LNCAP (cell line): ENCODE measurements at regions not wholly inside any gene's neighbourhood (a gene's known extent, or its start where the extent isn't known, plus 50 kb on each side); places are given as distances from the start of the nearest gene placed in this dataset.

Source experiments
- TF ChIP-seq, protein P1 (sequence below): fragments of 450-650 bp; IDR thresholded peaks from 2 replicates; pipeline ENCODE4 v1.5.1; 2017; ENCODE audit warnings: mild to moderate bottlenecking

DNA sequence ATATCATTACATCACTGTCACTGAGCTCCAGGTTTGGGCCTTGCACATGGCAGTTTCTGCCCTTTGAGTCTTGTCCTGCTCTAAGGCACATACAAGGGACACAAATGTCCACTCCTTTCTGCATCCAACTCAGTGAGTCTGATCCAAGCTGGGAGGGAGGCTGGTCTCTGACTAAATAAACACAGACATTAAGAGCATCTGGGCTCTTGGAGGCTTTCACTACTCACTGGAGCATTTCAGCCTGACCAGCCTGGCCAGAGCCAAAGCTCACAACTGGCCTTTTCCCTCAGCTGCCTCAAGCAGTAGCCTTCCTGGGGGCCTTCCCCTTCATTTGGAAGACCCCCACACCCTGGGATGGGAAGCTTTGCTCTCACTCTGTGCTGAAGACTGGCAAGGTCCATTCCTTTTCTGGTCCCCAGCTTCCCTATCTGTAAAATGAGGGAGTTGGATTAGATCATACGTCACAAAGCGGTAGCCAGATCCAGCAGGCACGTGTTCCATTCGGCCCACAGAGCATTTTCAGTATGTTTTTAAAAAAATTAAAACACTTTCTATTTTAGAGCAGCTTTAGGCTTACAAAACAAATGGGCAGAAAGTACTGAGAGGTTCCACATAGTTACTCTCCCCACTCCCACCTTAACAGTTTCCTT, 58.6 kb upstream of the XPA start:
- TF ChIP-seq, protein P1, sequence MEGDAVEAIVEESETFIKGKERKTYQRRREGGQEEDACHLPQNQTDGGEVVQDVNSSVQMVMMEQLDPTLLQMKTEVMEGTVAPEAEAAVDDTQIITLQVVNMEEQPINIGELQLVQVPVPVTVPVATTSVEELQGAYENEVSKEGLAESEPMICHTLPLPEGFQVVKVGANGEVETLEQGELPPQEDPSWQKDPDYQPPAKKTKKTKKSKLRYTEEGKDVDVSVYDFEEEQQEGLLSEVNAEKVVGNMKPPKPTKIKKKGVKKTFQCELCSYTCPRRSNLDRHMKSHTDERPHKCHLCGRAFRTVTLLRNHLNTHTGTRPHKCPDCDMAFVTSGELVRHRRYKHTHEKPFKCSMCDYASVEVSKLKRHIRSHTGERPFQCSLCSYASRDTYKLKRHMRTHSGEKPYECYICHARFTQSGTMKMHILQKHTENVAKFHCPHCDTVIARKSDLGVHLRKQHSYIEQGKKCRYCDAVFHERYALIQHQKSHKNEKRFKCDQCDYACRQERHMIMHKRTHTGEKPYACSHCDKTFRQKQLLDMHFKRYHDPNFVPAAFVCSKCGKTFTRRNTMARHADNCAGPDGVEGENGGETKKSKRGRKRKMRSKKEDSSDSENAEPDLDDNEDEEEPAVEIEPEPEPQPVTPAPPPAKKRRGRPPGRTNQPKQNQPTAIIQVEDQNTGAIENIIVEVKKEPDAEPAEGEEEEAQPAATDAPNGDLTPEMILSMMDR: no peak

DNA sequence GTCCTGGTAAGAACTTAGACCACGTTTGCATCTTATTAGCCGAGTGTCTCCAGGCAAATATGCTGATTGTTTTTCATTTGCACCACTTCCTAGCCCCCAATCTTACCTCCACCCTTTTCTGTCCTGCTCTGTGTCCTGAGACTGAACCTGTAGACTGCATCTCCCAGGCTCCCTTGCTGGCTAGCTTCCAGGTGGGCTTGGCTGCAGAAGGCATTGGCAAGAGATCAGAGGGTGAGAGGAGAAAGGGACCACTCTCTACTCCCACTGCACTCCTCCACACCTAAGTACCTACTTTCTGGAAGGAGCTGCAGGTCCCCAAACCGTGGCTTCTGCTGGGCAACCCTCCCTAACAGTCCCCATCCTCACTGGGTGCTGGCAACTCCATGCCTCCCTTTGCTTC, 59.9 kb upstream of the XPA start:
- TF ChIP-seq, protein P1: no peak

DNA sequence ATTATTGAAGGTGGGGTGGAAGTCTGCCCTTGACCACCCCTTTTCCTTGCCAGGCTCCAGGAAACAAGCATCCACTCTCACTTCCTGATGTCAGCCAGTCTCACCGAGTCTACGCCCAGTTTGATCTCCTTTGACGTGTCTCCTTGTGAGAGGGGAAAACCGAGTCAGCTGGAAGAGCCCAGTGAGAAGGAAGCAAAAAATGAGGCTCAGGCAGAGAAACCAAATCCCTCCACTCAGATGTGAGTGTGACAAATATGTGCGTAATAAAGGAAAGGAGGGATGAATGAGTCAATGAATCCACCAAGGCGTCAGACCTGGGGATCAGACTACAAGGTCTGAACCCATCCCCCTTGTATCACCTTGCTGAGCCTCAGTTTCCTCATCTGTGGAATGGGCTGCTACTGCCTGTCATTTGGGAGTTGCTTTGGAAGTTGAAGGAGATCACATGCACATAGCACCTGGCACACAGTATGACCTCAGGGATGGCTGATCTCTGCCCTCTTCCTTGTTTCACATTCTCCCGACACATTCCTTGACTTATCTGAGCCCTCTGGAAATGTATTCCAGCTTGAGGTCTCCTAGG, 61.3 kb upstream of the XPA start:
- TF ChIP-seq, protein P1: no peak

DNA sequence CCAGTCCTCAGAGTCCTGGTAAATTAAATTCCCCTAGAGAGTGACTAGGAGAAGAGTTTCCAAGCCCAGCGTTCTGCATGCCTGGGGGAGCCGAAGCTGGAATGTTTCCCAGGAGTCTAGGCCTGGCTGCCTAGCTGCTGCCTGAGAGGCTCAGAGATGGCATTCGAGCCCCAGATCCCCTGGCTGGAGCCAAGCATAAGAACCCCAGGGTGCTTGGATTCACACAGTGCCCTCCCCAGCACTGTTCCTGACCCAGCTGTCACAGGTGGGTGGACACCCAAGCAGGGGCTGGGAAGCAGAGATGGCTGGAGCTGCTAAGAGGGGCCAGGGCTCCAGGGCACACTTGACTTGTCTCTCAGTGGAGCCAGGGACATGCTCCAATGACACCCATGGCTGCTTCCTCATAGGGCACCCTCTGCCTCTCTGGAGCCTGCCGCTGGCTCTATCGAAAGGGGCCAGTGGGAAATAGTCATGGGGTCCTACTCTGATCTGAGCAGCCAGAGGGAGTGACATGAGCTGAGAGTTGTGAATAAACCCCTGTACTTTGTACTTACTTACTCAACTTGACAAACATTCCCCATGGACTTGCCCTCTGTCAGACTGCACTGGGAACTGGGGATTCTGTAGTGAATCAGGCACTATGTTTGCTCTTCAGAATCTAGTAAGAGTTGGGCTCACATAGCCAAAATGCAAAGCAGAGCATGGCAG, 62.6 kb upstream of the XPA start:
- TF ChIP-seq, protein P1: no peak

DNA sequence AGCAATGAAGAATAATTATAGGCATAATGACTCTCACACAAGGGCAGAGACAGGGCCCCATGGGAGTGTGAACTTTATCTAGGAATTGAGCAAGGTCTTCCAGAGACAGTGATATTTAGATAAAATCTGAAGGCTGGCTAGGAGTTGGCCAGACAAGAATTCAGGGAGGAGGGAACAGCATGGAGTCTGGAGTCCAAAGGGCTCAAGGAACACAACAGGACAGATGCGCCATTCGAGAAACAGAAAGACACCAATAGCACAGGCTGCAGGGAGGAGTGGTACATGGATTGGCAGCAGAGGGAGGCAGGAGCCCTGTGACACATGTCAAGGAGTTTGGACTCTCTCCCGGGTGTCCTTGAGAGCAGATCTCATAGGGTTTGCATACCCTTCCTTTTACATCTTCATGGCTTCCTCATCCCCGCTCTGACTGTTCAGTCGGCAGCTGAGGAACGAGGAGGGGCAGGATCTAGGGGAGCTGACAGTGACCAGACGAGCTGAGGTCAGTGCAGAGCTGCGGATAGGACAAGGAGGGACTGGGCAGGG, 64.0 kb upstream of the XPA start:
- TF ChIP-seq, protein P1: no peak

DNA sequence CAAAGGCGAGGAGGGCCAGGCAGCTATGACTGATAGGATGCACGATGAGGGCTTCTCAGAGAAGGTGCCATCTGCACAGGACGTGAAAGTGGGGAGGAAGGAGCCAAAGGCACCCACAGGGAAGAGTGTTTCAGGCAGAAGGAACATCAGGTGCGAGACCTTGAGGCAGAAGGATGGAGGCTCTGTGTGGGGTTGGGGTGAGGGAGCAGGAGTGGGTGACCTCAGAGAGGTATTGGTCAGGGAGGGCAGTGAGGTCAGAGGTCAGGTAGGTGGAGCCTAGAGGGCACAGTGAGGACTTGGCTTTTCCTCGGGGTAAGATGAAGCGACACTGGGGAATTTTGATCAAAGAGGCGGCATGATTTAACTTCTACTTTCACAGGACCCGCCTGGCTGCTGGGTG, 64.7 kb upstream of the XPA start:
- TF ChIP-seq, protein P1: no peak

DNA sequence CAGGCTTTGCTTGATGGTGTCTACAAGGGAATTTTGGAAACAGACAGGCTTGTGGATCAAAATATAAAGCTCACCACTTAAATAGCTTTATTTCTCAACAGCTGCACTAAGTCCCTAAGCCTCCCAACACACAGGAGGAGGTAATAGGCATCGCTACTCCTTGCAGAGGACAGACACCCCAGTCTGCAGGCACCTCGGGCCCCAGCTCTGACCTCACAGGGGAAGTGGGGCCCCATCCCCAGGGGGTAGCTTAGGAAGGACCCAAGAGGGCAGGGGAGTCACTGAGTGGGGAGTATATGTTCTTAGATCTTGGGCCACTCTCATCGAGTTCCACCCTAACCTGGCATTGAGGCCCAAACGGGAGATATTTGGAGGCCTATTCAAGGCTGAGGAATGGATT, 66.7 kb upstream of the XPA start:
- TF ChIP-seq, protein P1: no peak
